HG03135 (cell line): ENCODE measurements at regions not wholly inside any gene's neighbourhood (a gene's known extent, or its start where the extent isn't known, plus 50 kb on each side); places are given as distances from the start of the nearest gene placed in this dataset.

Source experiments
- ATAC-seq: cut with Tn5 transposase; IDR thresholded peaks from one replicate; pipeline ENCODE4 v1.9.1; 2021; ENCODE audit warnings: mild to moderate bottlenecking, moderate library complexity; ENCODE audit not compliant: unreplicated experiment

- no peak for ATAC-seq
These were observed 467.6 kb downstream of the SOX6 start for GRCh38 chr11:15888556-15889345.

- ATAC-seq, result no peak
These were observed 466.8 kb downstream of the SOX6 start for GRCh38 chr11:15889363-15890030.

GRCh38 chr11:15890031-15890713, 466.2 kb downstream of the SOX6 start:
- ATAC-seq, result no peak

GRCh38 chr11:15893080-15893492, 463.3 kb downstream of the SOX6 start:
- no peak for ATAC-seq

GRCh38 chr11:15896026-15896425, 460.3 kb downstream of the SOX6 start:
- no peak for ATAC-seq

GRCh38 chr11:15896530-15896929, 459.8 kb downstream of the SOX6 start:
- no peak for ATAC-seq

- ATAC-seq, result no peak
These were observed 459.0 kb downstream of the SOX6 start for GRCh38 chr11:15897211-15897960.

- no peak for ATAC-seq
These were observed 455.3 kb downstream of the SOX6 start for GRCh38 chr11:15901054-15901453.

- ATAC-seq, result no peak
These were observed 454.6 kb downstream of the SOX6 start for GRCh38 chr11:15901790-15902189.

GRCh38 chr11:15903246-15903645, 453.1 kb downstream of the SOX6 start:
- no peak for ATAC-seq

GRCh38 chr11:15905366-15906104, 450.8 kb downstream of the SOX6 start:
- ATAC-seq, result no peak

- no peak for ATAC-seq
These were observed 449.8 kb downstream of the SOX6 start for GRCh38 chr11:15906481-15907035.

GRCh38 chr11:15907806-15908205, 448.5 kb downstream of the SOX6 start:
- ATAC-seq, result no peak

- ATAC-seq, result no peak
These were observed 446.3 kb downstream of the SOX6 start for GRCh38 chr11:15909937-15910598.

GRCh38 chr11:15910761-15911160, 445.6 kb downstream of the SOX6 start:
- no peak for ATAC-seq

GRCh38 chr11:15911377-15912044, 444.8 kb downstream of the SOX6 start:
- ATAC-seq, result no peak

- ATAC-seq, result no peak
These were observed 444.1 kb downstream of the SOX6 start for GRCh38 chr11:15912291-15912690.

GRCh38 chr11:15912825-15913224, 443.5 kb downstream of the SOX6 start:
- ATAC-seq, result no peak

- no peak for ATAC-seq
These were observed 443.1 kb downstream of the SOX6 start for GRCh38 chr11:15913261-15913660.
